ENCODE measurements at regions not wholly inside any gene's neighbourhood (a gene's known extent, or its start where the extent isn't known, plus 50 kb on each side); places are given as distances from the start of the nearest gene placed in this dataset.

DNA sequence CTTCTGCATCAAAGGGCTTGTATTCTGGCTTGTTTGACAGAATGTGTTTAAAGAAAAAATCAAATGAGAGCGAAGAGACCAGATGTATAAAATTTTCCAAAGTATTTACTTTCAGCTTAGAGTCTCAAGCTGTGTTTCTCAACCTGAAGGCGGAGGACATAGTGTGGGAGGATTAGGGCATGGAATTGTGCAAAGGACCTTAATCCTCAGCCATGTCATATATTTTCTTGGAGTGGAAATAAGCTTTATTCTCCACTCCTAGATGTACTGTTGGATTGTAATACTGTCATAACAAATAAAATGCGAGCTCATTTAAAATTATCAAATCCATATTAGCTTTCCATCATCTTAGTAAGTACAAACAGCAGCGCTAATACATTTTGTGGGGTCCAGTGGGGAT is 154.0 kb downstream of the PAH start:
- TF ChIP-seq, protein P1, sequence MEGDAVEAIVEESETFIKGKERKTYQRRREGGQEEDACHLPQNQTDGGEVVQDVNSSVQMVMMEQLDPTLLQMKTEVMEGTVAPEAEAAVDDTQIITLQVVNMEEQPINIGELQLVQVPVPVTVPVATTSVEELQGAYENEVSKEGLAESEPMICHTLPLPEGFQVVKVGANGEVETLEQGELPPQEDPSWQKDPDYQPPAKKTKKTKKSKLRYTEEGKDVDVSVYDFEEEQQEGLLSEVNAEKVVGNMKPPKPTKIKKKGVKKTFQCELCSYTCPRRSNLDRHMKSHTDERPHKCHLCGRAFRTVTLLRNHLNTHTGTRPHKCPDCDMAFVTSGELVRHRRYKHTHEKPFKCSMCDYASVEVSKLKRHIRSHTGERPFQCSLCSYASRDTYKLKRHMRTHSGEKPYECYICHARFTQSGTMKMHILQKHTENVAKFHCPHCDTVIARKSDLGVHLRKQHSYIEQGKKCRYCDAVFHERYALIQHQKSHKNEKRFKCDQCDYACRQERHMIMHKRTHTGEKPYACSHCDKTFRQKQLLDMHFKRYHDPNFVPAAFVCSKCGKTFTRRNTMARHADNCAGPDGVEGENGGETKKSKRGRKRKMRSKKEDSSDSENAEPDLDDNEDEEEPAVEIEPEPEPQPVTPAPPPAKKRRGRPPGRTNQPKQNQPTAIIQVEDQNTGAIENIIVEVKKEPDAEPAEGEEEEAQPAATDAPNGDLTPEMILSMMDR (IDR thresholded peaks at IDR 0.05) = no peak
- TF ChIP-seq POLR2AphosphoS5 (IDR thresholded peaks at IDR 0.05; ENCODE audit: low read depth, low read length) (no peak), TCF7L2 (IDR thresholded peaks at IDR 0.05; ENCODE audit: low read depth, low read length) (no peak)
- TF ChIP-seq, protein P2, sequence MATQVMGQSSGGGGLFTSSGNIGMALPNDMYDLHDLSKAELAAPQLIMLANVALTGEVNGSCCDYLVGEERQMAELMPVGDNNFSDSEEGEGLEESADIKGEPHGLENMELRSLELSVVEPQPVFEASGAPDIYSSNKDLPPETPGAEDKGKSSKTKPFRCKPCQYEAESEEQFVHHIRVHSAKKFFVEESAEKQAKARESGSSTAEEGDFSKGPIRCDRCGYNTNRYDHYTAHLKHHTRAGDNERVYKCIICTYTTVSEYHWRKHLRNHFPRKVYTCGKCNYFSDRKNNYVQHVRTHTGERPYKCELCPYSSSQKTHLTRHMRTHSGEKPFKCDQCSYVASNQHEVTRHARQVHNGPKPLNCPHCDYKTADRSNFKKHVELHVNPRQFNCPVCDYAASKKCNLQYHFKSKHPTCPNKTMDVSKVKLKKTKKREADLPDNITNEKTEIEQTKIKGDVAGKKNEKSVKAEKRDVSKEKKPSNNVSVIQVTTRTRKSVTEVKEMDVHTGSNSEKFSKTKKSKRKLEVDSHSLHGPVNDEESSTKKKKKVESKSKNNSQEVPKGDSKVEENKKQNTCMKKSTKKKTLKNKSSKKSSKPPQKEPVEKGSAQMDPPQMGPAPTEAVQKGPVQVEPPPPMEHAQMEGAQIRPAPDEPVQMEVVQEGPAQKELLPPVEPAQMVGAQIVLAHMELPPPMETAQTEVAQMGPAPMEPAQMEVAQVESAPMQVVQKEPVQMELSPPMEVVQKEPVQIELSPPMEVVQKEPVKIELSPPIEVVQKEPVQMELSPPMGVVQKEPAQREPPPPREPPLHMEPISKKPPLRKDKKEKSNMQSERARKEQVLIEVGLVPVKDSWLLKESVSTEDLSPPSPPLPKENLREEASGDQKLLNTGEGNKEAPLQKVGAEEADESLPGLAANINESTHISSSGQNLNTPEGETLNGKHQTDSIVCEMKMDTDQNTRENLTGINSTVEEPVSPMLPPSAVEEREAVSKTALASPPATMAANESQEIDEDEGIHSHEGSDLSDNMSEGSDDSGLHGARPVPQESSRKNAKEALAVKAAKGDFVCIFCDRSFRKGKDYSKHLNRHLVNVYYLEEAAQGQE (IDR thresholded peaks at IDR 0.05; ENCODE audit: insufficient read depth in 1 of 2, low read depth in 2 of 2, low read length in 1 of 2) = no peak
